SK-N-SH (cell line): ENCODE measurements at regions not wholly inside any gene's neighbourhood (a gene's known extent, or its start where the extent isn't known, plus 50 kb on each side); places are given as distances from the start of the nearest gene placed in this dataset.

Source experiments
- CTCF ChIA-PET: fragments of 300-600, 350-600 bp; formaldehyde crosslinking; extraction: SDS; loops from one replicate; lab custom pipeline; 2021; lab: Yijun Ruan, JAX
- POLR2A ChIA-PET: fragments of 350-600 bp; sonication (Branson Sonifier 250); formaldehyde crosslinking; extraction: SDS; loops from one replicate; lab custom pipeline; 2020; ENCODE audit warnings: antibody characterized with exemption, inconsistent platforms; lab: Yijun Ruan, JAX
- DNase-seq: peaks from one replicate; pipeline ENCODE4 v3.0.0; 2012
- H2AFZ ChIP-seq: fragments of 200-600 bp; sonication (generic); 2 replicates; pipeline ENCODE4 v1.8.1; 2016; ENCODE audit warnings: antibody characterized with exemption, mild to moderate bottlenecking, low read depth
- H3F3A ChIP-seq: fragments of 200-600 bp; sonication (generic); replicated peaks from 2 replicates; pipeline ENCODE3; 2016; ENCODE audit warnings: antibody characterized with exemption, mild to moderate bottlenecking; ENCODE audit not compliant: insufficient read depth
- H3K27ac ChIP-seq, 2 experiments: fragments of 200-500 bp in 1 of 2; fragments of 200-600 bp in 1 of 2; sonication (Bioruptor generic) in 1 of 2; sonication (generic), shearing (Covaris generic) in 1 of 2; 2 replicates each; pipeline versions ENCODE4 v1.5.1 to v1.6.1; 2014 to 2016; ENCODE audit warnings: low read depth in 2 of 2, inconsistent platforms in 1 of 2, low read length in 1 of 2, mild to moderate bottlenecking in 1 of 2, mixed read lengths in 1 of 2
- H3K27me3 ChIP-seq: fragments of 200-600 bp; sonication (generic), shearing (Covaris generic); 2 replicates; pipeline ENCODE4 v1.6.1; 2016; ENCODE audit warnings: mixed run types; ENCODE audit not compliant: insufficient read depth
- H3K36me3 ChIP-seq, 2 experiments: fragments of 200-500 bp in 1 of 2; fragments of 200-600 bp in 1 of 2; sonication (Bioruptor generic) in 1 of 2; sonication (generic) in 1 of 2; replicated peaks in 1 of 2; 2 replicates each; pipeline versions ENCODE3 to v1.5.1; 2014 to 2016; ENCODE audit warnings: low read length in 1 of 2, mild to moderate bottlenecking in 1 of 2; ENCODE audit not compliant: insufficient read depth in 2 of 2, control insufficient read depth in 1 of 2
- H3K4me1 ChIP-seq, 2 experiments: fragments of 200-500 bp in 1 of 2; fragments of 200-600 bp in 1 of 2; sonication (Bioruptor generic) in 1 of 2; sonication (generic), shearing (Covaris generic) in 1 of 2; 2 replicates each; pipeline versions ENCODE4 v1.5.1 to v1.6.1; 2014 to 2016; ENCODE audit warnings: low read depth in 1 of 2, low read length in 1 of 2, mixed run types in 1 of 2; ENCODE audit not compliant: insufficient read depth in 2 of 2, control insufficient read depth in 1 of 2
- H3K4me2 ChIP-seq: fragments of 200-600 bp; sonication (generic), shearing (Covaris generic); 2 replicates; pipeline ENCODE4 v1.6.1; 2017; ENCODE audit warnings: mixed run types
- H3K4me3 ChIP-seq, 2 experiments: fragments of 200-500 bp in 1 of 2; fragments of 200-600 bp in 1 of 2; sonication (Bioruptor generic) in 1 of 2; sonication (generic), shearing (Covaris generic) in 1 of 2; 2 replicates each; pipeline versions ENCODE4 v1.5.1 to v1.8.1; 2014 to 2016; ENCODE audit warnings: low read depth in 2 of 2, inconsistent platforms in 1 of 2, low read length in 1 of 2, mild to moderate bottlenecking in 1 of 2, mixed read lengths in 1 of 2, moderate library complexity in 1 of 2
- H3K79me2 ChIP-seq: fragments of 200-600 bp; sonication (generic); 2 replicates; pipeline ENCODE4 v1.8.1; 2017; ENCODE audit warnings: mild to moderate bottlenecking; ENCODE audit not compliant: insufficient read depth
- H3K9ac ChIP-seq: fragments of 200-600 bp; sonication (generic); 2 replicates; pipeline ENCODE4 v1.6.1; 2017; ENCODE audit warnings: mixed run types
- H3K9me2 ChIP-seq: fragments of 200-600 bp; sonication (generic); 2 replicates; pipeline ENCODE4 v1.6.1; 2017; ENCODE audit warnings: mixed run types
- H3K9me3 ChIP-seq: fragments of 200-600 bp; sonication (generic); 2 replicates; pipeline ENCODE4 v1.6.1; 2017; ENCODE audit warnings: mixed run types, mild to moderate bottlenecking, moderate library complexity
- H4K20me1 ChIP-seq: fragments of 200-600 bp; sonication (generic); 2 replicates; pipeline ENCODE4 v1.6.1; 2017; ENCODE audit warnings: mild to moderate bottlenecking, mixed run types; ENCODE audit not compliant: insufficient read depth
- CTCF ChIP-seq: fragments of 200-600 bp; sonication (generic); IDR thresholded peaks from 2 replicates; pipeline ENCODE4 v1.6.1; 2017; ENCODE audit warnings: antibody characterized with exemption, mild to moderate bottlenecking, moderate library complexity
- ELF1 ChIP-seq: IDR thresholded peaks from 2 replicates; pipeline ENCODE4 v1.4.0; 2012
- EP300 ChIP-seq, 2 experiments: IDR thresholded peaks; 2 replicates each; pipeline versions ENCODE4 v1.4.0 to v1.6.1; 2012; ENCODE audit warnings: borderline replicate concordance in 1 of 2, low read depth in 1 of 2, low read length in 1 of 2
- FOXJ3 ChIP-seq: sonication (generic); formaldehyde crosslinking; IDR thresholded peaks from 2 replicates; pipeline ENCODE4 v1.5.1; 2020; ENCODE audit warnings: mild to moderate bottlenecking, missing genetic modification reagents
- FOXM1 ChIP-seq: IDR thresholded peaks from 2 replicates; pipeline ENCODE4 v1.4.0; 2012; ENCODE audit warnings: low read depth, mild to moderate bottlenecking
- GABPA ChIP-seq: IDR thresholded peaks from 2 replicates; pipeline ENCODE4 v1.4.0; 2012; ENCODE audit warnings: low read depth, mild to moderate bottlenecking
- GATA2 ChIP-seq: sonication (generic); formaldehyde crosslinking; IDR thresholded peaks from 2 replicates; pipeline ENCODE4 v1.5.0; 2020; ENCODE audit warnings: mild to moderate bottlenecking, missing genetic modification reagents
- IRF3 ChIP-seq: fragments of 150-350 bp; IDR thresholded peaks from 2 replicates; pipeline ENCODE4 v1.6.1; 2016; ENCODE audit warnings: mild to moderate bottlenecking, low read depth, low read length
- JUND ChIP-seq: IDR thresholded peaks from 2 replicates; pipeline ENCODE4 v1.4.0; 2012
- MAX ChIP-seq: IDR thresholded peaks from 2 replicates; pipeline ENCODE4 v1.4.0; 2012; ENCODE audit warnings: low read depth
- PBX3 ChIP-seq: IDR thresholded peaks from 2 replicates; pipeline ENCODE4; 2012
- POLR2AphosphoS5 ChIP-seq: IDR thresholded peaks from 2 replicates; pipeline ENCODE4 v1.6.1; 2012; ENCODE audit warnings: low read depth, low read length
- RAD21 ChIP-seq: IDR thresholded peaks from 2 replicates; pipeline ENCODE4 v1.6.1; 2012; ENCODE audit warnings: mild to moderate bottlenecking, low read length
- REST ChIP-seq: IDR thresholded peaks from 2 replicates; pipeline ENCODE4 v1.6.1; 2012; ENCODE audit warnings: mild to moderate bottlenecking, low read depth, low read length, moderate library complexity
- SIN3A ChIP-seq: IDR thresholded peaks from 2 replicates; pipeline ENCODE4 v1.6.1; 2012; ENCODE audit warnings: low read depth, mild to moderate bottlenecking, low read length, moderate library complexity, borderline replicate concordance
- TAF1 ChIP-seq: IDR thresholded peaks from 2 replicates; pipeline ENCODE4 v1.6.1; 2012; ENCODE audit warnings: low read depth, mild to moderate bottlenecking, low read length, moderate library complexity, borderline replicate concordance
- TCF12 ChIP-seq: IDR thresholded peaks from 2 replicates; pipeline ENCODE4 v1.4.0; 2012
- TEAD4 ChIP-seq: IDR thresholded peaks from 2 replicates; pipeline ENCODE4 v1.4.0; 2012; ENCODE audit warnings: mild to moderate bottlenecking, borderline replicate concordance; ENCODE audit not compliant: insufficient read depth
- YY1 ChIP-seq: IDR thresholded peaks from 2 replicates; pipeline ENCODE4 v1.4.0; 2012; ENCODE audit warnings: low read depth, mild to moderate bottlenecking
- WGBS: methylation state at CpG from one replicate; pipeline ENCODE4 v1.1.6; 2017; ENCODE audit warnings: low lambda C conversion rate; 5-methylcytosine and 5-hydroxymethylcytosine counted together

GRCh38 chr2:122363885-122364284 lies 608.4 kb downstream of the TSN start:
- peak; percentile 42 for DNase-seq
- Histone ChIP-seq H2AFZ (no peak overlapping the region), H4K20me1 (no peaks in the 10 kb centered on the region), H3K9me2 (no peaks in the 10 kb centered on the region), H3K4me2 (no peak overlapping the region)
- TF ChIP-seq PBX3 (no peak), FOXM1 (no peak), IRF3 (no peak), FOXJ3 (CRISPR knock-in tag) (no peak), RAD21 (0 out of 2 replicates have a peak, but pooled peaks have one; percentile 4), POLR2AphosphoS5 (no peak), GATA2 (CRISPR knock-in tag) (peak; percentile 74), JUND (no peak), EP300 (IDR thresholded peaks at IDR 0.05; ENCODE audit: borderline replicate concordance in 1 of 2, low read depth in 1 of 2, low read length in 1 of 2) (peak in 1 of 2 experiments; percentile 57; a peak in 1 of 4 replicates)
- TF ChIP-seq, all 33 proteins: peak for 3
- Histone ChIP-seq H3K36me3 (no peaks in the 10 kb centered on the region), H3K27me3 (no peaks in the 10 kb centered on the region), H3F3A (no peaks in the 10 kb centered on the region), H3K79me2 (no peaks in the 10 kb centered on the region), H3K4me3 (no peak overlapping the region), H3K9me3 (no peaks in the 10 kb centered on the region), H3K9ac (no peak overlapping the region), H3K27ac (no peak overlapping the region), H3K4me1 (peaks cover 0 to 10% of the 10 kb centered on the region in 2 experiments; a peak in 2 of 4 replicates)
- ChIA-PET POLR2A (no interaction called here), CTCF (interaction anchor here (1.2 kb wide), 1 partner anchor 28 kb away, joined by 3 read pairs; no protein-coding TSS in a partner anchor)
- WGBS = 31% methylated on average over 2 of the region's 2 CpGs

GRCh38 chr2:122366427-122366826 lies 611.0 kb downstream of the TSN start:
- H3K79me2 ChIP-seq = no peaks in the 10 kb centered on the region
- DNase-seq = no peak
- H3K27me3 ChIP-seq = no peaks in the 10 kb centered on the region
- no peak overlapping the region for H3K27ac ChIP-seq
- 24% methylated on average over 2 of the region's 2 CpGs for WGBS
- H4K20me1 ChIP-seq = no peaks in the 10 kb centered on the region
- no peaks in the 10 kb centered on the region for H3K9me3 ChIP-seq
- no peaks in the 10 kb centered on the region for H3K9me2 ChIP-seq
- H2AFZ ChIP-seq = no peak overlapping the region
- no peaks in the 10 kb centered on the region for H3F3A ChIP-seq
- H3K9ac ChIP-seq = no peak overlapping the region
- H3K4me3 ChIP-seq = no peak overlapping the region
- H3K36me3 ChIP-seq = no peaks in the 10 kb centered on the region
- H3K4me1 ChIP-seq = peaks cover 0 to 8% of the 10 kb centered on the region in 2 experiments; a peak in 2 of 4 replicates
- no peak overlapping the region for H3K4me2 ChIP-seq
- ChIA-PET POLR2A (no interaction called here), CTCF (no interaction called here)
- TF ChIP-seq REST = no peak
- no peak for TF ChIP-seq CTCF
- TF ChIP-seq YY1 = no peak
- no peak for TF ChIP-seq IRF3
- no peak for TF ChIP-seq EP300 (IDR thresholded peaks at IDR 0.05; ENCODE audit: borderline replicate concordance in 1 of 2, low read depth in 1 of 2, low read length in 1 of 2)
- TF ChIP-seq FOXJ3 (CRISPR knock-in tag) = no peak
- no peak for TF ChIP-seq GABPA
- TF ChIP-seq SIN3A = no peak
- TF ChIP-seq TAF1 = no peak
- no peak for TF ChIP-seq ELF1
- TF ChIP-seq JUND = no peak
- no peak for TF ChIP-seq FOXM1
- no peak for TF ChIP-seq TEAD4
- no peak for TF ChIP-seq TCF12
- no peak for TF ChIP-seq MAX
